Naive thymus-derived CD4-positive, alpha-beta T cell (primary cell): ENCODE measurements at regions not wholly inside any gene's neighbourhood (a gene's known extent, or its start where the extent isn't known, plus 50 kb on each side); places are given as distances from the start of the nearest gene placed in this dataset.
"Not testable (repeated sequence)": the region's sequence is repeated elsewhere in the genome, so short reads cannot be mapped to it uniquely, and the experiment has no call there.

Experiments
- ATAC-seq: fragments of 150-1000 bp; cut with Tn5 transposase; 2 replicates; pipeline ENCODE4 v1.10.0; 2021; ENCODE audit warnings: mild to moderate bottlenecking, moderate library complexity
- CTCF ChIA-PET: fragments of 350-600 bp; sonication (Branson Sonifier 250); formaldehyde crosslinking; loops from one replicate; lab custom pipeline; 2021; ENCODE audit warnings: antibody characterized with exemption; lab: Charles Lee
- POLR2A ChIA-PET: fragments of 350-600 bp; sonication (Branson Sonifier 250); formaldehyde crosslinking; loops from one replicate; lab custom pipeline; 2021; ENCODE audit warnings: antibody characterized with exemption, inconsistent platforms; lab: Charles Lee
- DNase-seq, 9 donors: peaks; one replicate each; pipeline versions ENCODE4 v3.0.0 to v3.0.0-alpha.2; 2020 to 2022; ENCODE audit warnings: mixed read lengths in 1 of 9
- H3K27ac ChIP-seq: one replicate; pipeline ENCODE4 v1.7.0; 2013; ENCODE audit warnings: mild to moderate bottlenecking, low read depth, low read length, moderate library complexity
- H3K27me3 ChIP-seq, 2 donors: one replicate each; pipeline ENCODE4 v1.7.0; 2013; ENCODE audit warnings: low read length in 2 of 2, mild to moderate bottlenecking in 2 of 2, moderate library complexity in 2 of 2; ENCODE audit not compliant: control insufficient read depth in 2 of 2, insufficient read depth in 2 of 2
- H3K36me3 ChIP-seq, 3 experiments: 1 replicate in 2 of 3; 2 replicates in 1 of 3; pipeline ENCODE4 v1.7.0; 2013; ENCODE audit warnings: low read length in 3 of 3, mild to moderate bottlenecking in 3 of 3, moderate library complexity in 1 of 3; ENCODE audit not compliant: insufficient read depth in 3 of 3, control insufficient read depth in 2 of 3
- H3K4me1 ChIP-seq, 2 donors: one replicate each; pipeline ENCODE4 v1.7.0; 2013; ENCODE audit warnings: low read length in 2 of 2, mild to moderate bottlenecking in 2 of 2, moderate library complexity in 1 of 2; ENCODE audit not compliant: control insufficient read depth in 2 of 2, insufficient read depth in 2 of 2
- H3K4me3 ChIP-seq: 2 replicates; pipeline ENCODE4 v1.7.0; 2013; ENCODE audit warnings: mild to moderate bottlenecking, low read length
- H3K9me3 ChIP-seq, 3 experiments: 1 replicate in 2 of 3; 2 replicates in 1 of 3; pipeline ENCODE4 v1.7.0; 2013; ENCODE audit warnings: low read length in 3 of 3; ENCODE audit not compliant: control insufficient read depth in 2 of 3
- H3K27ac Mint-ChIP-seq, 9 donors: one replicate each; pipeline ENCODE4 v1.8.0; 2020 to 2022; ENCODE audit warnings: mixed read lengths in 9 of 9, mild to moderate bottlenecking in 8 of 9, moderate library complexity in 5 of 9, inconsistent platforms in 2 of 9
- H3K27me3 Mint-ChIP-seq, 5 donors: one replicate each; pipeline ENCODE4 v1.8.0; 2021 to 2022; ENCODE audit warnings: mixed read lengths in 5 of 5, mild to moderate bottlenecking in 1 of 5
- H3K36me3 Mint-ChIP-seq, 5 donors: one replicate each; pipeline ENCODE4 v1.8.0; 2020 to 2022; ENCODE audit warnings: mixed read lengths in 5 of 5, mild to moderate bottlenecking in 3 of 5, inconsistent platforms in 1 of 5
- H3K4me1 Mint-ChIP-seq, 7 donors: one replicate each; pipeline ENCODE4 v1.8.0; 2020 to 2022; ENCODE audit warnings: mixed read lengths in 7 of 7, mild to moderate bottlenecking in 3 of 7, inconsistent platforms in 1 of 7
- H3K4me3 Mint-ChIP-seq, 10 donors: one replicate each; pipeline ENCODE4 v1.8.0; 2020 to 2022; ENCODE audit warnings: mild to moderate bottlenecking in 10 of 10, mixed read lengths in 10 of 10, moderate library complexity in 6 of 10, inconsistent platforms in 2 of 10
- H3K9me3 Mint-ChIP-seq, 11 donors: one replicate each; pipeline ENCODE4 v1.8.0; 2020 to 2022; ENCODE audit warnings: mixed read lengths in 11 of 11, mild to moderate bottlenecking in 4 of 11, inconsistent platforms in 1 of 11, moderate library complexity in 1 of 11
- intact Hi-C, 2 donors: fragments of 100-400 bp; cut with micrococcal nuclease; formaldehyde crosslinking; loops; one replicate each; pipeline ENCODE4 v1.15.1; 2023

GRCh38 chr15:84398763-84399701, 163.5 kb downstream of the GOLGA6L4 start:
- Mint-ChIP-seq H3K4me3 (no peak overlapping the region), H3K36me3 (no peaks in the 10 kb centered on the region), H3K27me3 (peaks cover 0 to 7% (median 0%) of the 10 kb centered on the region in 5 donors), H3K9me3 (peaks cover 0 to 4% (median 0%) of the 10 kb centered on the region in 11 donors), H3K27ac (no peak overlapping the region), H3K4me1 (no peaks in the 10 kb centered on the region)
- Histone ChIP-seq H3K36me3 (no peaks in the 10 kb centered on the region), H3K4me3 (no peak overlapping the region), H3K9me3 (no peaks in the 10 kb centered on the region), H3K4me1 (no peaks in the 10 kb centered on the region), H3K27me3 (no peaks in the 10 kb centered on the region), H3K27ac (no peak overlapping the region)
- DNase-seq (no peak), ATAC-seq (peak; percentile 16)
- CTCF ChIA-PET: no interaction called here
- POLR2A ChIA-PET: no interaction called here
- intact Hi-C loops: no loop called here

DNA sequence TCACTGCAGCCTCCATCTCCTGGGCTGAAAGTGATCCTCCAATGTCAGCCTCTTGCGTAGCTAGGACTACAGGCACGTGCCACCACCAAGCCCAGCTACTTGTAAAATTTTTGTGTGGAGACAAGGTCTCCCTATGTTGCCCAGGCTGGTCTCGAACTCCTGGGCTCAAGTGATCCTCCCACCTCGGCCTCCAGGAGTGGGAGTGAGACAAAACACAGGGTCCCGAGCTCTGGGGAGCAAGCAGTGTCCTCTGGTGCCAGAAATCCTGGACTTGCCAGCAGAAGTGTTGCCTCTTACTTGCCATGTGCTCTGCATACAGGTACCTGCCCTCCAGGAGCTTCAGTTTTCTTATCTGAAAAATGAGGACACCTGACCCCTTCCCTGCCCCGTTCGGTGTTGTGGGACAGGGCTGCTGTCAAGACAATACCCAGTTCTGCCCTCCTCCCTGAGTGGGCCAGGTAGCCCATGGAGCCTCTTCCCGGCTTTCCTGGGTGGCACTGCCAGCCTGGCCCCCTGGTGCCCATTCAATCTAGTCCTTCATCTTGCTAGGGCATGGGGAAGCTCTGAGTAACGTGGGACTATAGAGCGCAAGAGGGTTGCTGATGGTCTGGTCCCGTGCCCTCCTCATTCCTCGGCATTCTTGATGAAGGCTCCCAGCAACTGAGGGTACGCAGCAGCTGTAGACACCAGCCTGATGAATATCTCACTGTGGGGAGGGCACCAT, 164.6 kb downstream of the GOLGA6L4 start:
- Histone ChIP-seq H3K4me3 (no peak overlapping the region), H3K27me3 (no peaks in the 10 kb centered on the region), H3K9me3 (no peaks in the 10 kb centered on the region), H3K27ac (no peak overlapping the region), H3K36me3 (no peaks in the 10 kb centered on the region), H3K4me1 (no peaks in the 10 kb centered on the region)
- H3K9me3 Mint-ChIP-seq: peaks cover 0 to 4% (median 0%) of the 10 kb centered on the region in 11 donors
- ATAC-seq (no peak), DNase-seq (no peak)
- no peaks in the 10 kb centered on the region for H3K4me1 Mint-ChIP-seq
- no peak overlapping the region for H3K4me3 Mint-ChIP-seq
- no peak overlapping the region for H3K27ac Mint-ChIP-seq
- ChIA-PET POLR2A (no interaction called here), CTCF (no interaction called here)
- H3K27me3 Mint-ChIP-seq: peaks cover 0 to 6% (median 0%) of the 10 kb centered on the region in 5 donors
- intact Hi-C loops: no loop called here
- no peaks in the 10 kb centered on the region for H3K36me3 Mint-ChIP-seq

- DNase-seq (no peak), ATAC-seq (no peak)
- H3K36me3 Mint-ChIP-seq: no peaks in the 10 kb centered on the region
- H3K27me3 ChIP-seq: no peaks in the 10 kb centered on the region
- H3K27me3 Mint-ChIP-seq: peaks cover 0 to 6% (median 0%) of the 10 kb centered on the region in 5 donors
- peaks cover 0 to 4% (median 0%) of the 10 kb centered on the region in 11 donors for H3K9me3 Mint-ChIP-seq
- intact Hi-C loops: no loop called here
- CTCF ChIA-PET: no interaction called here
- H3K27ac Mint-ChIP-seq: no peak overlapping the region
- no peaks in the 10 kb centered on the region for H3K36me3 ChIP-seq
- no peaks in the 10 kb centered on the region for H3K4me1 ChIP-seq
- H3K4me1 Mint-ChIP-seq: no peaks in the 10 kb centered on the region
- no peak overlapping the region for H3K27ac ChIP-seq
- no peak overlapping the region for H3K4me3 ChIP-seq
- POLR2A ChIA-PET: no interaction called here
- no peak overlapping the region for H3K4me3 Mint-ChIP-seq
- H3K9me3 ChIP-seq: no peaks in the 10 kb centered on the region
Observed at GRCh38 chr15:84400820-84401219, 165.2 kb downstream of the GOLGA6L4 start.

GRCh38 chr15:84401461-84401860, 165.9 kb downstream of the GOLGA6L4 start:
- ATAC-seq, CTCF ChIA-PET: not testable (repeated sequence)

GRCh38 chr15:84401891-84402840, 166.6 kb downstream of the GOLGA6L4 start:
- POLR2A ChIA-PET, ATAC-seq, H3K36me3 ChIP-seq, intact Hi-C loops, H3K4me3 Mint-ChIP-seq, H3K4me3 ChIP-seq, CTCF ChIA-PET, DNase-seq, H3K9me3 ChIP-seq, H3K9me3 Mint-ChIP-seq, H3K36me3 Mint-ChIP-seq, H3K4me1 ChIP-seq, H3K4me1 Mint-ChIP-seq, H3K27me3 ChIP-seq, H3K27ac ChIP-seq, H3K27me3 Mint-ChIP-seq, H3K27ac Mint-ChIP-seq: not testable (repeated sequence)

More at GRCh38 chr15:84401461-84401860, 165.9 kb downstream of the GOLGA6L4 start:
- H3K4me1 ChIP-seq, H3K36me3 ChIP-seq, intact Hi-C loops, H3K27me3 Mint-ChIP-seq, H3K9me3 ChIP-seq, H3K4me1 Mint-ChIP-seq, H3K27ac Mint-ChIP-seq, H3K36me3 Mint-ChIP-seq, DNase-seq, H3K4me3 ChIP-seq, POLR2A ChIA-PET, H3K4me3 Mint-ChIP-seq, H3K27ac ChIP-seq, H3K9me3 Mint-ChIP-seq, H3K27me3 ChIP-seq: not testable (repeated sequence)

- no peaks in the 10 kb centered on the region for H3K27me3 ChIP-seq
- Mint-ChIP-seq H3K4me3 (no peak overlapping the region), H3K9me3 (peaks cover 0 to 4% (median 0%) of the 10 kb centered on the region in 11 donors), H3K36me3 (no peaks in the 10 kb centered on the region), H3K4me1 (no peaks in the 10 kb centered on the region), H3K27ac (no peak overlapping the region), H3K27me3 (peaks cover 0 to 2% (median 0%) of the 10 kb centered on the region in 5 donors)
- no peak overlapping the region for H3K4me3 ChIP-seq
- ATAC-seq (no peak), DNase-seq (no peak)
- intact Hi-C loops: no loop called here
- no peaks in the 10 kb centered on the region for H3K36me3 ChIP-seq
- no peaks in the 10 kb centered on the region for H3K4me1 ChIP-seq
- H3K9me3 ChIP-seq: no peaks in the 10 kb centered on the region
- H3K27ac ChIP-seq: no peak overlapping the region
- CTCF ChIA-PET: no interaction called here
- POLR2A ChIA-PET: no interaction called here
Observed at GRCh38 chr15:84402856-84403608, 167.5 kb downstream of the GOLGA6L4 start.
